Fibroblast of mammary gland (primary cell): ENCODE measurements at regions not wholly inside any gene's neighbourhood (a gene's known extent, or its start where the extent isn't known, plus 50 kb on each side); places are given as distances from the start of the nearest gene placed in this dataset.
"Not testable (repeated sequence)": the region's sequence is repeated elsewhere in the genome, so short reads cannot be mapped to it uniquely, and the experiment has no call there.

Experiments
- DNase-seq: peaks from one replicate; pipeline ENCODE4 v3.0.0-alpha.2; 2010; ENCODE audit warnings: low read depth
- H3K4me3 ChIP-seq: 2 replicates; pipeline ENCODE4 v1.5.1; 2011; ENCODE audit warnings: low read depth, mild to moderate bottlenecking, low read length, moderate library complexity; ENCODE audit not compliant: control insufficient read depth
- CTCF ChIP-seq: conservative IDR thresholded peaks from 2 replicates; pipeline ENCODE4 v1.5.1; 2011; ENCODE audit warnings: low read depth, low read length, inconsistent platforms; ENCODE audit not compliant: control insufficient read depth, insufficient read depth

- DNase-seq, H3K4me3 ChIP-seq: not testable (repeated sequence)
Observed at GRCh38 chr16:18080658-18081363, 255.7 kb downstream of the NPIPA8 start.

- not testable (repeated sequence) for DNase-seq, H3K4me3 ChIP-seq
Observed at GRCh38 chr16:18077910-18078309, 258.6 kb downstream of the NPIPA8 start.

- no peak for TF ChIP-seq CTCF
- DNase-seq: no peak
- no peak overlapping the region for H3K4me3 ChIP-seq
Observed at GRCh38 chr16:18072161-18072560, 264.4 kb downstream of the NPIPA8 start.

- DNase-seq: no peak
- no peak overlapping the region for H3K4me3 ChIP-seq
- TF ChIP-seq CTCF: no peak
Observed at GRCh38 chr16:18069683-18070082, 266.9 kb downstream of the NPIPA8 start.

- no peak for DNase-seq
- H3K4me3 ChIP-seq: no peak overlapping the region
- TF ChIP-seq CTCF: no peak
Observed at GRCh38 chr16:18068477-18068876, 268.1 kb downstream of the NPIPA8 start.

- TF ChIP-seq CTCF: no peak
- no peak overlapping the region for H3K4me3 ChIP-seq
- DNase-seq: no peak
Observed at GRCh38 chr16:18062713-18063112, 273.8 kb downstream of the NPIPA8 start.

GRCh38 chr16:18060351-18060750 is 276.2 kb downstream of the NPIPA8 start:
- TF ChIP-seq CTCF: no peak
- no peak for DNase-seq
- no peak overlapping the region for H3K4me3 ChIP-seq

GRCh38 chr16:18059577-18059976 is 277.0 kb downstream of the NPIPA8 start:
- no peak overlapping the region for H3K4me3 ChIP-seq
- no peak for DNase-seq
- TF ChIP-seq CTCF: no peak
